ENCODE measurements at regions not wholly inside any gene's neighbourhood (a gene's known extent, or its start where the extent isn't known, plus 50 kb on each side); places are given as distances from the start of the nearest gene placed in this dataset.

DNA sequence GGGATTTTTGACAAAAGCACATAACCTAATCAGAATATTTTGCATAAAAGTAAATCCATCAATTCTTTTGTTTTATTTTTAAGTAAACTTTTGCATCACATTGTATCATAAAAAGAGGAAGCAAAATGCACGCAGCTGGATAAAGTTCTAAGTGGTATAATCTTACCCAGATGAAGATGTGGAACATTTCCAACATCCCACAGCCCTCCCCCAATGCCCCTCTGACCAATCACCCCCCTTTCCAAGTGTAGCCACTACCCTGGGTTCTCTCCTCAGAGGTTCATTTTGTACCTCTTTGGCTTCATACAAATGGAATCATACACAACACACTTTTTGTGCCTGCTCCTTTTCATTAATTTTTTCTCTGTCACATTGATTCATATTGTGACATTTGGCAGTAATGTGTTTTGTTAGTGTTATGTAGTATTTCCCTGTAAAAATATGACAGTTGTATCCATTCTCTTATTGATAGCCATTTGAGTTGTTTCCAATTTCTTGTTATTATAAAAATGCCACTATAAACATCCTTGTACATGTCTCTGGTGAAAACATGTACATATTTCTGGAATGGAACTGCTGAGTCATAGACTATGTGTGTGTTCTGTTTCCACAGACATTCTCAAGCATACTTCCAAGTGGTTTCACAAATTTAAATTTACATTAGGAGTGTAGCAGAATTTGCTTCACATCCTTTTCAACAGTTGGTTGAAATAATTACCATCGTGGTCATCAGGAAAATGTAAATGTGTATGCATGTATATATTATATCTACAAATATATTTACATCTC lies 92.9 kb upstream of the SYNDIG1 start:
- DNase-seq (ENCODE audit: low read depth) = no peak

DNA sequence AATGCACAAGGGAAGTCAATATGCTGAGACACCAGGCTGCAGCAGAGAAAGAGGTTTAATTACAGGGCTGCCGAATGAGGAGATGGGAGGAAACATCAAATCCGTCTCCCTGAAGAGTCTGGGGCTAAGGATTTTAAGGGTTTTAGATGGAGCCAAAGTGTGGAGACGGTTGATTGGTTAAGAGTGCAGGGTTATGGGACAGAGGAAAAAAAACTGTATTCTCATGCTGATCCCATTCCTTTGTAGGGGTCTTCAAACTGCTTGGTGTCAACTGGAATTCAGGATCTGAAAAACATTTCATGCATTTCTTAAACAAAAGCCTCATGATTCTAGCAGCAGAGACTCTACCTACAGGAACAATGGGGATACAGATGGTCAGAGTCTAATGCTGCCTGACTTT lies 96.1 kb upstream of the SYNDIG1 start:
- DNase-seq (ENCODE audit: low read depth) = no peak

DNA sequence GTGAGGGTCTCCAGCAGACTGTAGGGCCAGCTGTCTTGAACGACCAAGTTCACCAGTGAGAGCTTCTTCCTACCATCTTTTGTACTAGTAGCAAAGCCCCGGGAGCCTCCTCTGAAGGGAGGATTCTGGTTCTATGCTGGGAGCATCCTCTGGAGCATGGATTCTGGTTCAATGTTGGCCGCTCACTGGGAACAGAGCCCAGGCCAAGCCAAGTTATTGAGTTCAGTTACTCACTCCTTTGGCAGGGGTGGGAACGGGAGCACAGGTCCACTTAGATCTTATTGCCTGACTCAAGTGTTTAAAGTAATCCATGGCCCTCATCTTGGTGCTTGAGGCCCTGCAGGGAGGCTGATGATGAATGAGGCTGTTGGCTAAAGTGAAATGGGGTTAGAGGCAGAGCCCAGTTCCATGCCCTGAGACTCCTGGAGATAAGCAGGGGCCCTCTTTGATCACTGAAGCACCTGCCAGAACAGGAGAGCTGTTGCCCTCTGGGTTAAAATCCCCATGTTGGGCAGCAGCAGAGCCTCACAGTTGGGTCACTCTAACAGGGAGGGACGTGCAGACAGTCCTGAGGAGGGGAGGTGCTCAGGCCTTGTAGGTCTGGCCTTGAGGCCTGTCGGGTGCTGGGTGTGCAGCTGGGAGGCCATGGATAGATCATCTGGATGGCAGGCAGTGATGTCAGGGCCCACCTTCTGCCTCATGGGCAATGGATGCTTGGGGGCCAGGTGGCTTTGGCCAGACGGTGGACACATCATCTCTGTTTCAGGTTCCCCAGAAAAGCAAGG lies 98.3 kb upstream of the SYNDIG1 start:
- no peak for DNase-seq (ENCODE audit: low read depth)

- no peak for DNase-seq (ENCODE audit: low read depth)
Measured at GRCh38 chr20:24370249-24370648, 99.2 kb upstream of the SYNDIG1 start.

- no peak for DNase-seq (ENCODE audit: low read depth)
Measured at GRCh38 chr20:24368253-24368652, 101.2 kb upstream of the SYNDIG1 start.

DNA sequence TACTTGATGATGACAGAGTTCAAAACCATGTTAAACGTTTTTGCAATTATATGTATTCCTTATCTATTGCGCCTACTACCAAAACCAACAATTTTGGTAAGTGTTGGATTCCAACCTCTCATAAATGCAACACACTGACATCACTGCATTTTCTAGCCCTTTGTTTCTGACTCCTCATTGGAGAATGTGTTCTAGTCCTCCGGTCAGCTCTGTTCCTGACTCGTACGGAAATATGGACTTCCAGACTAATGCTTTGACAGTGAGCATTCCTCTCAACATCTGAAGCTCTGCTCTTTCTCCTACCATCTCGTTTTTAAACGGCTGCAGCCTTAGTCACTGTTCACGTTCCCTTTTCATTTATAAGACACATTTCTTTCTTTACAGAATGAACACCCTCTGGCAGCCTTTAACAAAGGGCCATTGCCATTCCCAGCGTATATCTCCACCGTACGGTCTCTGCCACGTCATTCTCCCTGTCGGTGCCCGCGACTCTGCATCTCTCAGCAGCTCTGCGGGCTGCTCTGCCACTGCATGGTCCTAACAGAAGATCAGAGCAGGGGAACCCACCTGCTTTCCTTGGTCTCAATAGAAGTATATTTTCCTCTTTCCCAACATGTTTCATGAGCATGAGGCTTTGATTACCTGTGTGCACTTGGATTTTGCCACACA lies 103.0 kb upstream of the SYNDIG1 start:
- DNase-seq (ENCODE audit: low read depth) = no peak

- DNase-seq (ENCODE audit: low read depth) = no peak
Measured at GRCh38 chr20:24365670-24366069, 103.8 kb upstream of the SYNDIG1 start.

GRCh38 chr20:24364482-24364881 lies 104.9 kb upstream of the SYNDIG1 start:
- DNase-seq (ENCODE audit: low read depth) = no peak

GRCh38 chr20:24363031-24363430 lies 106.4 kb upstream of the SYNDIG1 start:
- DNase-seq (ENCODE audit: low read depth) = no peak

DNA sequence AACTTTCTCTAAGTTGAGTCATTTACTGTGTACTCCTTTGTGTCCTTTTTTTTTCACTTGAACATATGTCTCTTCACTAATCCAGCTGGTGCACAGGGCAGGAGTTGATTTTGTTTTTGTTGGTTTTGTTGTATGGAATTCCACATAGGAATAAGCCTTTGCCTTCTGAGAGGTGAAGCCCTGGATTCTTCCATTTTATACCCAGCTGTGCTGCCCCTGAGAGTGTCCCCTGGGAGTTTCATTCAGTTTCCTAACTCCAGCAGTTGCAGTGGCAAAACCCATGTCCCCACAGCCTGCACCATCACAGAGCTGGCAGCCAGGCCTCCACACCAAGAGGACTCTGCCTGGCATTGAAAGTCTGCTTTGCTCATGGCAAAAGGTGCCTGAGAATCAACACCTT lies 107.3 kb upstream of the SYNDIG1 start:
- DNase-seq (ENCODE audit: low read depth) = no peak

- no peak for DNase-seq (ENCODE audit: low read depth)
Measured at GRCh38 chr20:24361541-24361940, 107.9 kb upstream of the SYNDIG1 start.

DNA sequence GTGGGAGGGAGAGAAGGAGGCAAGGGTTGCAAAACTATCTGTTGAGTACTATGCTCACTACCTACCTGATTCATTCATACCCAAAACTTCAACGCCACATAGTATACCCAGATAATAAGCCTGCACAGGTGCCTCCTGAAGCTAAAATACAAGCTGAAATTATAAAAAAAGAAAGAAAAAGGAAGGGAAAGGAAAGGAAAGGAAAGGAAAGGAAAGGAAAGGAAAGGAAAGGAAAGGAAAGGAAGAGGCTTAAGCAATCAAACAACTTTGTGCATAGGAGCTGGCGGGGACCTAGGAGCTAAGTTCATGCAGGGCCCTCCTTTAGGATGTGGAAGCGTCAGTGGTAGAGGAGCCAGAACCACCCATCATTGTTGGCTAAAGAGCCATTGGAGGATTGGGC lies 108.9 kb upstream of the SYNDIG1 start:
- DNase-seq (ENCODE audit: low read depth) = no peak

GRCh38 chr20:24359321-24360027 lies 110.0 kb upstream of the SYNDIG1 start:
- no peak for DNase-seq (ENCODE audit: low read depth)

DNA sequence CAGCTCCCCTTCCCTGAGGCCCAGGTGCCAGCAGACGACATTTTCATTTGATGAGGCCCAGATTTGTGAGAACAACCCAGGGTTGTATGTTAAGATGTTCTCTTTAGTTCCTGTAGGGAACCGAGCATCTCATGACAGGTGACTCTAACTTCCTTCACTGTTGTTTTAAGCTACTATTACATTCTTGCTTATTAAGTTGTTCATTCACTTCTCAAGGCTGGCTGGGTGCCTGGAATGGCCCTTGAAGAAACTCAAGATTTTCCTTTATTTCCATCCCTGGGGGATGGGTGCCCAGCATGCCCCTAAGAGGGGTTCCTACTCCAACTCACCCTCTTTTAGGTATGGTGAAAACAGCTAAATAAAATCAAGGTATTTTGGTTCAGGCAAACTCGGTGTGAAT lies 111.5 kb upstream of the SYNDIG1 start:
- no peak for DNase-seq (ENCODE audit: low read depth)

- no peak for DNase-seq (ENCODE audit: low read depth)
Measured at GRCh38 chr20:24357177-24357576, 112.3 kb upstream of the SYNDIG1 start.

- DNase-seq (ENCODE audit: low read depth) = no peak
Measured at GRCh38 chr20:24353135-24353690, 116.2 kb upstream of the SYNDIG1 start.

DNA sequence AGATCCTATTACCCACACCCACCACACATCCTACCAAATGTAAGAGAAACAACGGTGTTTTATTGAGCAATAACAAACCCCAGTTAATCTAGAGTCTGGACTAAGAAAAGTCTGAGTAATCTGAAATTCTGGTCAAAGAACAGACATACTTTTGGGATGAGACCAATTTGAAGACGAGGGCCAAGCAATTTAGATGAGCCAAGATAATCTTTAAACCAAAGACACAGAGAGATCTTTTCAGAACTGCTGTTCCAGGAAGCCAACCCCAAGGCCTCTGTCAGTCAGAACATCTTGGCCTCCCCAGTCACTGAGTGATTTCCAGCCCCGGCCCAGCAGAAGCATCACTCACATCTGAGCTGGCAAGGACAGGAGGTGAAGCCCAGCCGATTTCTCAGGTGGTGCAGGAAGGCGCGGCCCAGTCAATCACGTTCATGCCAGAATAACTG lies 118.5 kb upstream of the SYNDIG1 start:
- DNase-seq (ENCODE audit: low read depth) = no peak

DNA sequence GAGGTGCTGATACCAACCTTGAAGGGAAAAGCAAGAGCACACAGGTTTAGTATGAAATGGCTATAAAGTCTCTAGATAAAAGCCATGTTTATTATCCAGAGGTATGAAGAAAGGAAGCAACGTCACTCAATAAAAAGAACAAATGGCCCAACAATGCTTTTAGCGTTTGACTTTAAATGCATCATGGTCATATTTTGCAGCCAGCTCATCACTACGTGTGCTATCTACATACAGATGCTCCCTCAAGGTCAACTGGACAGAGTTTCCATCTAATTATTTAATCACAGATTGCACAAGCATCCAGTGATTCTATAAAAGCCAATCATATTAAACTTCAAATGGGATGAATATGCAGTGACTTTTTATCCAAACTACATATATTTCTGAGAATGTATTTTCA lies 127.6 kb upstream of the SYNDIG1 start:
- DNase-seq (ENCODE audit: low read depth) = no peak

GRCh38 chr20:24340933-24341332 lies 128.5 kb upstream of the SYNDIG1 start:
- no peak for DNase-seq (ENCODE audit: low read depth)

- DNase-seq (ENCODE audit: low read depth) = no peak
Measured at GRCh38 chr20:24339210-24339641, 130.2 kb upstream of the SYNDIG1 start.

DNA sequence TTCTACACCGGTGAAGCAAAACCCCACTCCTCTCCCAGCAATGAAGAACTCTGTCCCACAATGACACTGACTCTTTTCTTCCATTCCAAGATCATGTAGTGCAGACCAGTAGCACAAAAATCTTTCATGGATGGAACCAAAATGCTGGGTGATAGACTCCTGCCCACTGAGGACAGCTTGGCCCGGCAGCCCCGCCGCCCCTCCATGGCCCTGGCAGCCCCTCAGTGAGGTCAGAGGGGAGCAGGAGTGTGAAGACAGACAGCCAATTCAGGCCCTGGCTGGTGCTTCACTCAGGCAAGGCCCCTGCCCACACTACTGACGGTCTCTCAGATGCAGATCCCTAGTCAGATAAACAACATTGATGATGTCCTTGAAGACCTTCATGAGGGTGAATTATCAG lies 131.9 kb upstream of the SYNDIG1 start:
- no peak for DNase-seq (ENCODE audit: low read depth)

DNA sequence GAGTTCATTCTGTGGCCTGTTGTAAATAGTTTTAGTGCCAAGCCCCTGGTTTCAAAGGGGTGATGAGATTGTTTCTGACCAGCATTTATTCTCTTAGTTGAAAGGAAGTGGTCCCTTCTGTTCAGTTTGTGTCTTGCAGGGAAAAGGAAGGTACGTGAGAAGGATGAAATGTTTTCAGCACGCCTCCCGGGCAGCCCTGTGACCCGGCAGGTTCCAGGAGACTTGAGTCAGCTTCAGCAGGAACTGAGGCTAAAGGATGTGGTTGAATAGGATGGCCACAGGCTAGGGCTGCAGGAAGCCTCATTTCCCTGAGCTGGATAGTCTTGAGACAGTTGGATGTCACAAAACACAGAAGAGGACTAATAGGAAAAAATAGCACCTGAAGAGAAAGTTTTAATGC lies 132.4 kb upstream of the SYNDIG1 start:
- DNase-seq (ENCODE audit: low read depth) = no peak
